ENCODE measurements at regions not wholly inside any gene's neighbourhood (a gene's known extent, or its start where the extent isn't known, plus 50 kb on each side); places are given as distances from the start of the nearest gene placed in this dataset.

GRCh38 chr9:108516391-108516790 is 339.4 kb downstream of the ACTL7B start:
- Histone ChIP-seq H3K9me3 (ENCODE audit: low read length) (no peaks in the 10 kb centered on the region), H2AFZ (ENCODE audit: low read length) (no peak overlapping the region), H3K79me2 (ENCODE audit: insufficient read depth, low read length) (no peaks in the 10 kb centered on the region), H3K4me3 (replicated peaks in 1 of 3; ENCODE audit: insufficient read depth in 1 of 3, low read depth in 2 of 3, low read length in 3 of 3) (no peak overlapping the region), H3K4me2 (ENCODE audit: low read depth, low read length) (no peak overlapping the region), H3K4me1 (ENCODE audit: insufficient read depth, low read length) (no peaks in the 10 kb centered on the region), H3K27ac (ENCODE audit: extremely low read length, insufficient read depth, low read length) (no peak overlapping the region), H3K9ac (ENCODE audit: insufficient read depth, low read depth, low read length) (no peak overlapping the region), H3K27me3 (ENCODE audit: control insufficient read depth in 1 of 2, insufficient read depth in 2 of 2, low read length in 2 of 2) (0 out of 5 replicates have a peak, but pooled peaks cover 0 to 4% of the 10 kb centered on the region in 2 experiments), H4K20me1 (ENCODE audit: insufficient read depth, low read length) (no peaks in the 10 kb centered on the region), H3K36me3 (replicated peaks in 1 of 2; ENCODE audit: control insufficient read depth in 1 of 2, insufficient read depth in 2 of 2, low read length in 2 of 2) (no peaks in the 10 kb centered on the region)
- ATAC-seq, result no peak
- no peak for TF ChIP-seq NFIB (CRISPR knock-in tag; IDR thresholded peaks at IDR 0.05; ENCODE audit: borderline replicate concordance)
- TF ChIP-seq CREBL2 (CRISPR knock-in tag; IDR thresholded peaks at IDR 0.05; ENCODE audit: borderline replicate concordance), result no peak
- TF ChIP-seq SIN3B (IDR thresholded peaks at IDR 0.05; ENCODE audit: low read length), result no peak
- TF ChIP-seq ZSCAN20 (CRISPR knock-in tag; IDR thresholded peaks at IDR 0.05; ENCODE audit: borderline replicate concordance), result no peak
- BruUV-seq (replicated peaks), result no TSS peak
- FAIRE-seq, result no peak
- ChIA-PET CTCF (ENCODE audit: low intra/inter-chr PET ratio, low total read pairs) (no interaction called here), POLR2A (no interaction called here)
- 59% methylated on average over 4 of the region's 4 CpGs for WGBS (ENCODE audit: low lambda C conversion rate)
- in situ Hi-C loops (cut with HindIII; ENCODE audit: extremely low pct_ligation_motif_present, low pct_unique_long_range_greater_than_20kb), result no loop called here
- intact Hi-C loops (cut with micrococcal nuclease; ENCODE audit: unreplicated experiment), result no loop called here
- DNase-seq (ENCODE audit: low spot score), result no peak

- 0% methylated on average over 2 of the region's 2 CpGs for WGBS (ENCODE audit: low lambda C conversion rate)
- intact Hi-C loops (cut with micrococcal nuclease; ENCODE audit: unreplicated experiment), result no loop called here
- POLR2A ChIA-PET, result no interaction called here
- Histone ChIP-seq H3K4me2 (ENCODE audit: low read depth, low read length) (no peak overlapping the region), H3K27me3 (ENCODE audit: control insufficient read depth in 1 of 2, insufficient read depth in 2 of 2, low read length in 2 of 2) (0 out of 5 replicates have a peak, but pooled peaks cover 0 to 4% of the 10 kb centered on the region in 2 experiments), H3K4me1 (ENCODE audit: insufficient read depth, low read length) (no peaks in the 10 kb centered on the region), H3K36me3 (replicated peaks in 1 of 2; ENCODE audit: control insufficient read depth in 1 of 2, insufficient read depth in 2 of 2, low read length in 2 of 2) (no peaks in the 10 kb centered on the region), H3K27ac (ENCODE audit: extremely low read length, insufficient read depth, low read length) (no peak overlapping the region), H3K9me3 (ENCODE audit: low read length) (no peaks in the 10 kb centered on the region), H3K4me3 (replicated peaks in 1 of 3; ENCODE audit: insufficient read depth in 1 of 3, low read depth in 2 of 3, low read length in 3 of 3) (no peak overlapping the region), H3K79me2 (ENCODE audit: insufficient read depth, low read length) (no peaks in the 10 kb centered on the region), H4K20me1 (ENCODE audit: insufficient read depth, low read length) (no peaks in the 10 kb centered on the region), H3K9ac (ENCODE audit: insufficient read depth, low read depth, low read length) (no peak overlapping the region), H2AFZ (ENCODE audit: low read length) (no peak overlapping the region)
- ATAC-seq, result no peak
- CTCF ChIA-PET (ENCODE audit: low intra/inter-chr PET ratio, low total read pairs), result no interaction called here
- in situ Hi-C loops (cut with HindIII; ENCODE audit: extremely low pct_ligation_motif_present, low pct_unique_long_range_greater_than_20kb), result no loop called here
- DNase-seq (ENCODE audit: low spot score), result no peak
- BruUV-seq (replicated peaks), result no TSS peak
- no peak for TF ChIP-seq JDP2 (CRISPR knock-in tag; IDR thresholded peaks at IDR 0.05; ENCODE audit: borderline replicate concordance)
- no peak for TF ChIP-seq REPIN1 (CRISPR knock-in tag; IDR thresholded peaks at IDR 0.05; ENCODE audit: borderline replicate concordance, low read depth)
- TF ChIP-seq SRY (CRISPR knock-in tag; IDR thresholded peaks at IDR 0.05), result no peak
- TF ChIP-seq SMARCC2 (IDR thresholded peaks at IDR 0.05), result no peak
- no peak for TF ChIP-seq GRHL1 (CRISPR knock-in tag; conservative IDR thresholded peaks at IDR 0.05)
- no peak for TF ChIP-seq MED8 (CRISPR knock-in tag; IDR thresholded peaks at IDR 0.05; ENCODE audit: insufficient replicate concordance)
- FAIRE-seq, result no peak
Measured at GRCh38 chr9:108515856-108516255, 339.9 kb downstream of the ACTL7B start.

Measured in HepG2 (cell line).